B cell (primary cell): ENCODE measurements at regions not wholly inside any gene's neighbourhood (a gene's known extent, or its start where the extent isn't known, plus 50 kb on each side); places are given as distances from the start of the nearest gene placed in this dataset.

Source experiments
- CTCF ChIP-seq: fragments of 200-600 bp; IDR thresholded peaks from one replicate; pipeline ENCODE4 v1.8.0; 2022; ENCODE audit warnings: antibody characterized with exemption, mild to moderate bottlenecking
- EZH2 ChIP-seq: IDR thresholded peaks from 2 replicates; pipeline ENCODE4 v1.6.1; 2012; ENCODE audit warnings: borderline replicate concordance, low read depth, mild to moderate bottlenecking, moderate library complexity, low read length; ENCODE audit not compliant: insufficient read depth, poor library complexity, severe bottlenecking

- TF ChIP-seq CTCF (no peak), EZH2 (no peak)
These were observed 106.5 kb upstream of the IZUMO3 start for GRCh38 chr9:24652181-24652580.
